ENCODE measurements at regions not wholly inside any gene's neighbourhood (a gene's known extent, or its start where the extent isn't known, plus 50 kb on each side); places are given as distances from the start of the nearest gene placed in this dataset.

GRCh38 chr13:70388935-70389334 lies 280.7 kb upstream of the KLHL1 start:
- TF ChIP-seq, protein P1, sequence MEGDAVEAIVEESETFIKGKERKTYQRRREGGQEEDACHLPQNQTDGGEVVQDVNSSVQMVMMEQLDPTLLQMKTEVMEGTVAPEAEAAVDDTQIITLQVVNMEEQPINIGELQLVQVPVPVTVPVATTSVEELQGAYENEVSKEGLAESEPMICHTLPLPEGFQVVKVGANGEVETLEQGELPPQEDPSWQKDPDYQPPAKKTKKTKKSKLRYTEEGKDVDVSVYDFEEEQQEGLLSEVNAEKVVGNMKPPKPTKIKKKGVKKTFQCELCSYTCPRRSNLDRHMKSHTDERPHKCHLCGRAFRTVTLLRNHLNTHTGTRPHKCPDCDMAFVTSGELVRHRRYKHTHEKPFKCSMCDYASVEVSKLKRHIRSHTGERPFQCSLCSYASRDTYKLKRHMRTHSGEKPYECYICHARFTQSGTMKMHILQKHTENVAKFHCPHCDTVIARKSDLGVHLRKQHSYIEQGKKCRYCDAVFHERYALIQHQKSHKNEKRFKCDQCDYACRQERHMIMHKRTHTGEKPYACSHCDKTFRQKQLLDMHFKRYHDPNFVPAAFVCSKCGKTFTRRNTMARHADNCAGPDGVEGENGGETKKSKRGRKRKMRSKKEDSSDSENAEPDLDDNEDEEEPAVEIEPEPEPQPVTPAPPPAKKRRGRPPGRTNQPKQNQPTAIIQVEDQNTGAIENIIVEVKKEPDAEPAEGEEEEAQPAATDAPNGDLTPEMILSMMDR (IDR thresholded peaks at IDR 0.05; ENCODE audit: insufficient read depth, low read depth, low read length) = no peak
- TF ChIP-seq EZH2 (IDR thresholded peaks at IDR 0.05; ENCODE audit: insufficient read depth, low read length) = no peak

Data from astrocyte (in vitro differentiated cells and primary cell).